GM19438 (cell line): ENCODE measurements at regions not wholly inside any gene's neighbourhood (a gene's known extent, or its start where the extent isn't known, plus 50 kb on each side); places are given as distances from the start of the nearest gene placed in this dataset.

ENCODE experiments used
- ATAC-seq: cut with Tn5 transposase; IDR thresholded peaks from one replicate; pipeline ENCODE4 v1.9.1; 2021; ENCODE audit warnings: low read depth; ENCODE audit not compliant: unreplicated experiment

GRCh38 chr2:12192762-12193161, 446.3 kb downstream of the LPIN1 start:
- ATAC-seq: no peak

- no peak for ATAC-seq
These were observed 448.5 kb downstream of the LPIN1 start for GRCh38 chr2:12194968-12195367.

- ATAC-seq: no peak
These were observed 450.1 kb downstream of the LPIN1 start for GRCh38 chr2:12196495-12196894.

GRCh38 chr2:12197133-12197532, 450.7 kb downstream of the LPIN1 start:
- ATAC-seq: no peak

GRCh38 chr2:12199491-12200211, 453.2 kb downstream of the LPIN1 start:
- ATAC-seq: no peak

- no peak for ATAC-seq
These were observed 454.9 kb downstream of the LPIN1 start for GRCh38 chr2:12201369-12201768.

GRCh38 chr2:12202313-12203075, 456.1 kb downstream of the LPIN1 start:
- no peak for ATAC-seq

- no peak for ATAC-seq
These were observed 457.1 kb downstream of the LPIN1 start for GRCh38 chr2:12203528-12203927.

GRCh38 chr2:12205086-12205485, 458.7 kb downstream of the LPIN1 start:
- no peak for ATAC-seq

GRCh38 chr2:12207491-12207890, 461.1 kb downstream of the LPIN1 start:
- ATAC-seq: no peak

GRCh38 chr2:12210016-12210933, 463.8 kb downstream of the LPIN1 start:
- no peak for ATAC-seq

GRCh38 chr2:12211326-12212175, 465.1 kb downstream of the LPIN1 start:
- ATAC-seq: no peak

- no peak for ATAC-seq
These were observed 466.6 kb downstream of the LPIN1 start for GRCh38 chr2:12212841-12213597.

- no peak for ATAC-seq
These were observed 470.7 kb downstream of the LPIN1 start for GRCh38 chr2:12217175-12217574.

GRCh38 chr2:12219761-12220160, 473.3 kb downstream of the LPIN1 start:
- ATAC-seq: no peak

GRCh38 chr2:12221584-12221983, 475.2 kb downstream of the LPIN1 start:
- no peak for ATAC-seq

GRCh38 chr2:12222554-12222953, 476.1 kb downstream of the LPIN1 start:
- no peak for ATAC-seq

GRCh38 chr2:12223732-12224131, 477.3 kb downstream of the LPIN1 start:
- ATAC-seq: no peak

GRCh38 chr2:12226653-12227052, 480.2 kb downstream of the LPIN1 start:
- ATAC-seq: no peak
